ENCODE measurements at regions not wholly inside any gene's neighbourhood (a gene's known extent, or its start where the extent isn't known, plus 50 kb on each side); places are given as distances from the start of the nearest gene placed in this dataset.

DNA sequence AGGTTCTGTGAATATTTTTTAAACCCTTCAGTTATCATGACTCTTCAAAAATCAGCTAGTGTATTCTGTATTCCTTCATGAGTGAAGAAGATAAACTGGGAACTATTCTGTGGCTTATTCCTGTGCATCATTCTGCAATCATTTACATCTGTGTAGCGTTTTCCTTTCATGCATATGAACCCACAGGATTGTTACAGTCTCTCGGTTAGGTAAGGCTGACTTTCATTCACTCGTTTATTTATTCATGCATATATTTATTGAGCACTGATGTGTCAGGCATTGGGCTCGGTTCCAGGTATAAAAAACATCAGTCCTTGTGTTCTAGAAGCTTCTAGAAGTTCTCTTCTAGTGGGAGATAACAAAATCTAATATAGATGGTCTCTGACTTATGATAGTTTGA, 318.4 kb downstream of the MAN2A1 start:
- no peak for TF ChIP-seq SUZ12 (IDR thresholded peaks at IDR 0.05; ENCODE audit: low read length)
- TF ChIP-seq, protein P1, sequence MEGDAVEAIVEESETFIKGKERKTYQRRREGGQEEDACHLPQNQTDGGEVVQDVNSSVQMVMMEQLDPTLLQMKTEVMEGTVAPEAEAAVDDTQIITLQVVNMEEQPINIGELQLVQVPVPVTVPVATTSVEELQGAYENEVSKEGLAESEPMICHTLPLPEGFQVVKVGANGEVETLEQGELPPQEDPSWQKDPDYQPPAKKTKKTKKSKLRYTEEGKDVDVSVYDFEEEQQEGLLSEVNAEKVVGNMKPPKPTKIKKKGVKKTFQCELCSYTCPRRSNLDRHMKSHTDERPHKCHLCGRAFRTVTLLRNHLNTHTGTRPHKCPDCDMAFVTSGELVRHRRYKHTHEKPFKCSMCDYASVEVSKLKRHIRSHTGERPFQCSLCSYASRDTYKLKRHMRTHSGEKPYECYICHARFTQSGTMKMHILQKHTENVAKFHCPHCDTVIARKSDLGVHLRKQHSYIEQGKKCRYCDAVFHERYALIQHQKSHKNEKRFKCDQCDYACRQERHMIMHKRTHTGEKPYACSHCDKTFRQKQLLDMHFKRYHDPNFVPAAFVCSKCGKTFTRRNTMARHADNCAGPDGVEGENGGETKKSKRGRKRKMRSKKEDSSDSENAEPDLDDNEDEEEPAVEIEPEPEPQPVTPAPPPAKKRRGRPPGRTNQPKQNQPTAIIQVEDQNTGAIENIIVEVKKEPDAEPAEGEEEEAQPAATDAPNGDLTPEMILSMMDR (IDR thresholded peaks at IDR 0.05; ENCODE audit: control extremely low read depth in 1 of 3, insufficient read depth in 1 of 3, low read depth in 1 of 3, low read length in 3 of 3) = no peak
- TF ChIP-seq, protein P2, sequence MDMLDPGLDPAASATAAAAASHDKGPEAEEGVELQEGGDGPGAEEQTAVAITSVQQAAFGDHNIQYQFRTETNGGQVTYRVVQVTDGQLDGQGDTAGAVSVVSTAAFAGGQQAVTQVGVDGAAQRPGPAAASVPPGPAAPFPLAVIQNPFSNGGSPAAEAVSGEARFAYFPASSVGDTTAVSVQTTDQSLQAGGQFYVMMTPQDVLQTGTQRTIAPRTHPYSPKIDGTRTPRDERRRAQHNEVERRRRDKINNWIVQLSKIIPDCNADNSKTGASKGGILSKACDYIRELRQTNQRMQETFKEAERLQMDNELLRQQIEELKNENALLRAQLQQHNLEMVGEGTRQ (IDR thresholded peaks at IDR 0.05; ENCODE audit: low read length) = no peak
- no peak for TF ChIP-seq POLR2A (IDR thresholded peaks at IDR 0.05; ENCODE audit: control extremely low read depth in 1 of 2, low read depth in 2 of 2, low read length in 2 of 2)
- no peak for TF ChIP-seq JUN (IDR thresholded peaks at IDR 0.05; ENCODE audit: low read depth, low read length)
- TF ChIP-seq JUND (IDR thresholded peaks at IDR 0.05; ENCODE audit: low read length) = no peak
- TF ChIP-seq SP2 (IDR thresholded peaks at IDR 0.05; ENCODE audit: low read length) = no peak
- TF ChIP-seq RNF2 (IDR thresholded peaks at IDR 0.05; ENCODE audit: borderline replicate concordance, low read depth, low read length, missing control alignments, poor library complexity, severe bottlenecking) = no peak
- no peak for TF ChIP-seq KDM5A (IDR thresholded peaks at IDR 0.05; ENCODE audit: low read length)
- TF ChIP-seq POLR2AphosphoS5 (IDR thresholded peaks at IDR 0.05; ENCODE audit: low read depth, low read length) = no peak
- no peak for TF ChIP-seq CBX5 (IDR thresholded peaks at IDR 0.05; ENCODE audit: low read depth, low read length)
- TF ChIP-seq CHD2 (IDR thresholded peaks at IDR 0.05; ENCODE audit: low read length) = no peak
